ENCODE measurements at regions not wholly inside any gene's neighbourhood (a gene's known extent, or its start where the extent isn't known, plus 50 kb on each side); places are given as distances from the start of the nearest gene placed in this dataset.

- TF ChIP-seq, protein P1, sequence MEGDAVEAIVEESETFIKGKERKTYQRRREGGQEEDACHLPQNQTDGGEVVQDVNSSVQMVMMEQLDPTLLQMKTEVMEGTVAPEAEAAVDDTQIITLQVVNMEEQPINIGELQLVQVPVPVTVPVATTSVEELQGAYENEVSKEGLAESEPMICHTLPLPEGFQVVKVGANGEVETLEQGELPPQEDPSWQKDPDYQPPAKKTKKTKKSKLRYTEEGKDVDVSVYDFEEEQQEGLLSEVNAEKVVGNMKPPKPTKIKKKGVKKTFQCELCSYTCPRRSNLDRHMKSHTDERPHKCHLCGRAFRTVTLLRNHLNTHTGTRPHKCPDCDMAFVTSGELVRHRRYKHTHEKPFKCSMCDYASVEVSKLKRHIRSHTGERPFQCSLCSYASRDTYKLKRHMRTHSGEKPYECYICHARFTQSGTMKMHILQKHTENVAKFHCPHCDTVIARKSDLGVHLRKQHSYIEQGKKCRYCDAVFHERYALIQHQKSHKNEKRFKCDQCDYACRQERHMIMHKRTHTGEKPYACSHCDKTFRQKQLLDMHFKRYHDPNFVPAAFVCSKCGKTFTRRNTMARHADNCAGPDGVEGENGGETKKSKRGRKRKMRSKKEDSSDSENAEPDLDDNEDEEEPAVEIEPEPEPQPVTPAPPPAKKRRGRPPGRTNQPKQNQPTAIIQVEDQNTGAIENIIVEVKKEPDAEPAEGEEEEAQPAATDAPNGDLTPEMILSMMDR (IDR thresholded peaks at IDR 0.05) = no peak
- Mint-ChIP-seq H3K4me3 (ENCODE audit: unreplicated experiment) (no peak overlapping the region), H3K4me1 (ENCODE audit: unreplicated experiment) (no peaks in the 10 kb centered on the region), H3K27me3 (ENCODE audit: unreplicated experiment) (no peaks in the 10 kb centered on the region), H3K9me3 (ENCODE audit: unreplicated experiment) (peaks cover 4% of the 10 kb centered on the region), H3K27ac (ENCODE audit: unreplicated experiment) (no peak overlapping the region), H3K36me3 (ENCODE audit: unreplicated experiment) (no peaks in the 10 kb centered on the region)
- DNase-seq (ENCODE audit: extremely low spot score, unreplicated experiment) = no peak
These were observed 280.2 kb upstream of the SOX11 start for GRCh38 chr2:5412001-5412400.

- Mint-ChIP-seq H3K4me3 (ENCODE audit: unreplicated experiment) (no peak overlapping the region), H3K4me1 (ENCODE audit: unreplicated experiment) (no peaks in the 10 kb centered on the region), H3K27me3 (ENCODE audit: unreplicated experiment) (peaks cover 9% of the 10 kb centered on the region), H3K27ac (ENCODE audit: unreplicated experiment) (no peak overlapping the region), H3K36me3 (ENCODE audit: unreplicated experiment) (no peaks in the 10 kb centered on the region), H3K9me3 (ENCODE audit: unreplicated experiment) (no peaks in the 10 kb centered on the region)
- TF ChIP-seq, protein P1 (IDR thresholded peaks at IDR 0.05) = no peak
- DNase-seq (ENCODE audit: extremely low spot score, unreplicated experiment) = no peak
These were observed 258.3 kb upstream of the SOX11 start for GRCh38 chr2:5433855-5434254.

DNA sequence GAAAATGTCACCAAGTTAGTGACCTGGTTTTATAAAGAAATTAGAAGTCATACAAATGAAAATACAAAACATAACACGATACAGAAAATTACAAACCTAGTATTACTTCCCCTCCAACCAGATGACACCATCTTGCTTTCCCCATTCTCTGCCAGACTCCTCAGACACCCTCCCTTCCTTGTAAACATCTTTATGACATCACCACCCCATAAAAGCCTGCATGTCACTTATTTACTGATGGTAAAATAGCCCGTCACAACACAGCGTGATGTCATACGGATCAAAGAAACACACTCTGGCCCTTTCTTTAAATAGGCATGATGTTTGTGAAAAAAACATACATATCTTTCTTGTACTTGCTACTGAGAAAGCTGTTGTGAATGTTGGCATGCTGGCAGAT is 254.8 kb upstream of the SOX11 start:
- H3K36me3 Mint-ChIP-seq (ENCODE audit: unreplicated experiment) = no peaks in the 10 kb centered on the region
- no peaks in the 10 kb centered on the region for H3K9me3 Mint-ChIP-seq (ENCODE audit: unreplicated experiment)
- H3K27me3 Mint-ChIP-seq (ENCODE audit: unreplicated experiment) = peaks cover 6% of the 10 kb centered on the region
- H3K4me3 Mint-ChIP-seq (ENCODE audit: unreplicated experiment) = no peak overlapping the region
- no peaks in the 10 kb centered on the region for H3K4me1 Mint-ChIP-seq (ENCODE audit: unreplicated experiment)
- DNase-seq (ENCODE audit: extremely low spot score, unreplicated experiment) = no peak
- TF ChIP-seq, protein P1 (IDR thresholded peaks at IDR 0.05) = no peak
- H3K27ac Mint-ChIP-seq (ENCODE audit: unreplicated experiment) = no peak overlapping the region

- no peak for DNase-seq (ENCODE audit: extremely low spot score, unreplicated experiment)
- no peak overlapping the region for H3K4me3 Mint-ChIP-seq (ENCODE audit: unreplicated experiment)
- no peak overlapping the region for H3K27ac Mint-ChIP-seq (ENCODE audit: unreplicated experiment)
- no peaks in the 10 kb centered on the region for H3K9me3 Mint-ChIP-seq (ENCODE audit: unreplicated experiment)
- TF ChIP-seq, protein P1 (IDR thresholded peaks at IDR 0.05) = no peak
- H3K27me3 Mint-ChIP-seq (ENCODE audit: unreplicated experiment) = no peaks in the 10 kb centered on the region
- H3K4me1 Mint-ChIP-seq (ENCODE audit: unreplicated experiment) = no peaks in the 10 kb centered on the region
- H3K36me3 Mint-ChIP-seq (ENCODE audit: unreplicated experiment) = no peaks in the 10 kb centered on the region
These were observed 252.0 kb upstream of the SOX11 start for GRCh38 chr2:5440174-5440573.

DNA sequence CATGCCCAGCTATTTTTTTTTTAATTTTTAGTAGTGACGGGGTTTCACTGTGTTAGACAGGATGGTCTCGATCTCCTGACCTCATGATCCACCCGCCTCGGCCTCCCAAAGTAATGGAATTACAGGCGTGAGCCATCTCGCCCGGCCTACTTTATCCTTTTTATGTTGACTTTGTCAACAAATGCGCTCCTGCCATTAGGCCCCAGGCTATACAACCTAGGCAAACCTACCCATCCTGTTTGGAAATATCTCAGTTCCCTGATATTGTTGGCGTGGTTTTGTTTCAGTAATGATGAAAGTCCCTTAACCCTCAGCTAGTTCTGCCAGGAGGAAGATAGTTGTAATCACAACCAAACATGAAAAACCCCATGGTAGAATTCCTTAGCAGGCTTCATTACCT is 249.4 kb upstream of the SOX11 start:
- Mint-ChIP-seq H3K4me3 (ENCODE audit: unreplicated experiment) (no peak overlapping the region), H3K27ac (ENCODE audit: unreplicated experiment) (no peak overlapping the region), H3K36me3 (ENCODE audit: unreplicated experiment) (no peaks in the 10 kb centered on the region), H3K9me3 (ENCODE audit: unreplicated experiment) (no peaks in the 10 kb centered on the region), H3K27me3 (ENCODE audit: unreplicated experiment) (no peaks in the 10 kb centered on the region), H3K4me1 (ENCODE audit: unreplicated experiment) (no peaks in the 10 kb centered on the region)
- no peak for DNase-seq (ENCODE audit: extremely low spot score, unreplicated experiment)
- TF ChIP-seq, protein P1 (IDR thresholded peaks at IDR 0.05) = no peak

Data from osteocyte (in vitro differentiated cells).